ENCODE measurements at regions not wholly inside any gene's neighbourhood (a gene's known extent, or its start where the extent isn't known, plus 50 kb on each side); places are given as distances from the start of the nearest gene placed in this dataset.

DNA sequence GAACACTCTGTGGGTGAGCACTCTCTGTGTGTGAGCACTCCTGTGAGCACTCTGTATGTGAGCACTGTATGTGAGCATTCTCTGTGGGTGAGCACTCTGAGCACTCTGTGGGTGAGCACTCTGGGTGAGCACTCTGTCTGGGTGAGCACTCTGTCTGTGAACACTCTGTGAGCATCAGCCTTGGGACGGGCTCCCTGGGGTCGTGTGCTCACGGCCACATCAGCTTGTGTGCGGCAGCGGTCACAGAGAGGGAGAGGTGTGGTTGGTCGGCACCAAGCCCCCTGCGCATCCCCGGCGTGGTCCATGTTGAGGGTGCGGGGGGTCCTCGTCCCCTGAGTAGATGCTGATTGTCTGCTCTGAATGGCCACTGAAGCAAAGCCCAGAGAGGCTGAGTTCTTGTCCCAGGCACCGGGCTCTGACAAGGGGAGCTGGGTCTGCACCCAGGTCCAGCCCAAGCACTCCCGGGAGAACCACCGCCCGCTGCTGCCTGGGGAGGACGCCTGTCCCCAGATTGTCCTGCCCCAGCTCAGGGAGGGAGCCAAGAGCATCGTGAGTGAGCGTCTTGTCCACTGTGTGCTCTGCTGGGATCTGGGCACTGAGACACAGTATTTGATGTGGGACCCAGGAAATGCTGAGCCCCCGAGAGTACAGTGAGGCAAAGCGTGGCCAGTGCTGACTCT, 143.7 kb downstream of the DNAJB6 start:
- no peak for DNase-seq
- in situ Hi-C loops (cut with HindIII; ENCODE audit: low pct_ligation_motif_present, low pct_unique_long_range_greater_than_20kb, low sequenced_read_pairs): no loop called here

- no peak for DNase-seq
- in situ Hi-C loops (cut with HindIII; ENCODE audit: low pct_ligation_motif_present, low pct_unique_long_range_greater_than_20kb, low sequenced_read_pairs): no loop called here
Observed at GRCh38 chr7:157481389-157481788, 144.6 kb downstream of the DNAJB6 start.

DNA sequence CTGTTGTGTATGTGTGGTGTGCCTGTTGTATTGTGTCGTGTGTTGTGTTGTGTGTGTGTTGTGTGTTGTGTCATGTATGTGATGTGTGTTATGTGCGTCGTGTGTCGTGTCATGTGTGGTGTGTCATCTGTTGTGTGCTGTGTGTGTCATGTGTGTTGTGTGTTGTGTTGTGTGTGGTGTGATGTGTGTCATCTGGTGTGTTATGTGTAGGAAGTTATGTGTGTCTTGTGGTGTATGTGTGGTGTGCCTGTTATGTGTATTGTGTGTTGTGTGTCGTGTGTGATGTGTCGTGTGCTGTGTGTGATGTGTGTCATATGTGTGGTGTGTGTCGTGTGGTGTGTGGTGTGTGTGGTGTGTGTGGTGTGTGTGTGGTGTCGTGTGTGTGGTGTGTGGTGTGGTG, 145.2 kb downstream of the DNAJB6 start:
- in situ Hi-C loops (cut with HindIII; ENCODE audit: low pct_ligation_motif_present, low pct_unique_long_range_greater_than_20kb, low sequenced_read_pairs): no loop called here
- DNase-seq: no peak

- DNase-seq: peak; percentile 10
- in situ Hi-C loops (cut with HindIII; ENCODE audit: low pct_ligation_motif_present, low pct_unique_long_range_greater_than_20kb, low sequenced_read_pairs): no loop called here
Observed at GRCh38 chr7:157482517-157483087, 145.8 kb downstream of the DNAJB6 start.

DNA sequence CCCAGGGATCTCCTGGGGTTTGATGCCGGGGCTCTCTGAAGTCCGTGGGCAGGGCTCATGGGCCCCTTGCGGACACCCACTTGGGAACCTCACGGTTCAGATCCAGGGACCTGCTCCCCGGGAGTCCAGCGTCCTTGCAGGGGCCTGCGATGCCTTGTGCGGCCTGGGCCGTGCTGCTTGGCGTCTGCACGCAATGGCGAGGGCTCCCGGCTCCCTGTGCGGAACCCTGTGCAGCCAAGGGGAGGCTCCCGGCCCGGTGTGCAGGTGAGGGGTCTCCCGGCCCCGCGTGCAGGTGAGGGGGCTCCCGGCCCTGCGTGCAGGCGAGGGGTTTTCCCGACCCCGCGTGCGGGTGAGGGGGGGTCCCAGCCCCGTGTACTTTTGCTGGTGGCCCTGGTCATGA, 146.7 kb downstream of the DNAJB6 start:
- in situ Hi-C loops (cut with HindIII; ENCODE audit: low pct_ligation_motif_present, low pct_unique_long_range_greater_than_20kb, low sequenced_read_pairs): no loop called here
- no peak for DNase-seq

- in situ Hi-C loops (cut with HindIII; ENCODE audit: low pct_ligation_motif_present, low pct_unique_long_range_greater_than_20kb, low sequenced_read_pairs): no loop called here
Observed at GRCh38 chr7:157483971-157484410, 147.2 kb downstream of the DNAJB6 start.

DNA sequence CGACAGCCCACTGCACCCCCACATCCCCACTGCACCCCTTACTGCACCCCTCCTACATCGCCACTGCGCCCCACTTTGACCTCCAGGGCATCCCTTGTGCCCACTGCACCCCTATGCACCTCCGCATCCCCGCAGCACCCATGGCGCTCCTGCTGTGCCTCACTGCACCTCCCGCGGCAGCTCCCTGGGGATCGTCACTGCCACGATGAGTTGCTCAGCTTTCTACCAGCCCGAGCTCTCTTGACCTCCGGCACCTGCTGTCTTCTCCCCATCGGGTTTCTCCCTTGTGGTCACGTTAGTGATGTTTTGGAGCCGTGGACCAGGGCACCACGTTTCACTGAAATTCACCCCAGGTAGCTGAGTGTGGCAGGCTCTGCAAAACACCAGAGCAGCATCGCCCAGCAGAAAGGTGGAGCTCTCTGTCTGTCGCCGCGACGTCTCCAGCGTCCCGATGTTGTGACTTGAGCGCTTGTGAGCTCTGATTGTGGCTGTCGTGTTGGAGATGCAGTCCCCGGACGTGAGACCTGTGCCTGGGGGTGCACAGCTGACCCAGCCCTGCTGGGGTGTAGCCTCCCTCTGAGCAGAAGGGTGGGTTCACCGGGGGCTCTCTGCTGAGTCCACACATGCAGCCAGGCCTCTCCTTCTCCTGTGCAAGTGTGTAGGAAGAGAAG, 147.7 kb downstream of the DNAJB6 start:
- in situ Hi-C loops (cut with HindIII; ENCODE audit: low pct_ligation_motif_present, low pct_unique_long_range_greater_than_20kb, low sequenced_read_pairs): no loop called here
- no peak for DNase-seq

More at GRCh38 chr7:157483971-157484410, 147.2 kb downstream of the DNAJB6 start:
- DNase-seq: no peak

DNA sequence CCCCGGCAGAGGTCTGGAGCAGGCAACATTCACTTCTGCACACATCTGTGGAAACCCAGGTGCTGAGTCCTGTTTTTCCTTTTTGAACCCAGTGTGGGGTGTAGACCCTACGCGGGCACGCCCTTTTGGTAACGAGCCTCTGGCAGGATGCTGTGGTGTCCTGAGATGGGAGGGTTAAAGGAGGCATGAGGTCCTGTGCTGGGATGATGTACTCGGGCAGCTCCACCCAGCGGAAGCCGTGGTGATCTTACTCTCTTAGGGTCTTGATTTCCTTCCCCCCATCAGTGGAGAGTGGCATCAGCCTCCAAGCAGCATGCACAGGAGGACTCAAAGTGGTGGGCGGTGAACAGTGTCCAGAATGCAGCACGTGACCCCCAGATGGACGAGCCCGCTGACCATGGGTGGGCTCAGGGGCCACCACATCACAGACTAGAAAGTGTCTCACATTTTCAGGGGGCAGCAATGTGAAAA, 148.6 kb downstream of the DNAJB6 start:
- DNase-seq: no peak
- in situ Hi-C loops (cut with HindIII; ENCODE audit: low pct_ligation_motif_present, low pct_unique_long_range_greater_than_20kb, low sequenced_read_pairs): no loop called here

- no peak for DNase-seq
- in situ Hi-C loops (cut with HindIII; ENCODE audit: low pct_ligation_motif_present, low pct_unique_long_range_greater_than_20kb, low sequenced_read_pairs): no loop called here
Observed at GRCh38 chr7:157486007-157486755, 149.4 kb downstream of the DNAJB6 start.

- in situ Hi-C loops (cut with HindIII; ENCODE audit: low pct_ligation_motif_present, low pct_unique_long_range_greater_than_20kb, low sequenced_read_pairs): no loop called here
- DNase-seq: no peak
Observed at GRCh38 chr7:157487046-157487770, 150.4 kb downstream of the DNAJB6 start.

GRCh38 chr7:157488281-157488680, 151.5 kb downstream of the DNAJB6 start:
- no peak for DNase-seq
- in situ Hi-C loops (cut with HindIII; ENCODE audit: low pct_ligation_motif_present, low pct_unique_long_range_greater_than_20kb, low sequenced_read_pairs): no loop called here

DNA sequence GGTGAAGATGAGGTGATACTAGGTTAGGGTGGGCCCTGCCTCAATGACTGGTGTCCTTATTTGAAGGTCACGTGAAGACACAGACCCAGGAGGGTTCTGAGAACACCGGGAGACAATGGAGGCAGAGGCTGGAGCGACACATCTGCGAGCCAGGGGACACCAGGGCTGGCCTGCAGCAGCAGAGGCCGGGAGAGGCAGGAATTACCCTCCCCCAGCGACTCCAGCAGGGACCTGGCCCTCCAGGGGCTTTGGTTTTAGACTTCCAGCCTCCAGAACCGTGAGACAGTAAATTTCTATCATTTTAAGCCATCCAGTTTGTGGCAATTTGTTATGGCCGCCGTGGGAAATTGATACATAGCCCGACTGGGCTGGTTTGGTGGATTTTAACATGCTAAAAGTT, 152.2 kb downstream of the DNAJB6 start:
- no peak for DNase-seq
- in situ Hi-C loops (cut with HindIII; ENCODE audit: low pct_ligation_motif_present, low pct_unique_long_range_greater_than_20kb, low sequenced_read_pairs): no loop called here
